Loucy (cell line): ENCODE measurements at regions not wholly inside any gene's neighbourhood (a gene's known extent, or its start where the extent isn't known, plus 50 kb on each side); places are given as distances from the start of the nearest gene placed in this dataset.

Experiments used
- H2AFZ ChIP-seq: fragments of 200-600 bp; sonication (generic); 2 replicates; pipeline ENCODE4 v1.6.0; 2016; ENCODE audit warnings: antibody characterized with exemption, mild to moderate bottlenecking, low read length, moderate library complexity
- H3F3A ChIP-seq: fragments of 200-600 bp; 2 replicates; pipeline ENCODE4 v1.6.0; 2016; ENCODE audit warnings: antibody characterized with exemption, low read depth, mild to moderate bottlenecking
- H3K27me3 ChIP-seq: fragments of 200-600 bp; sonication (generic); 2 replicates; pipeline ENCODE4 v1.6.1; 2014; ENCODE audit warnings: low read length, mild to moderate bottlenecking; ENCODE audit not compliant: insufficient read depth, poor library complexity, severe bottlenecking
- H3K36me3 ChIP-seq: fragments of 200-600 bp; sonication (generic); 2 replicates; pipeline ENCODE4 v1.6.1; 2016; ENCODE audit warnings: low read length; ENCODE audit not compliant: insufficient read depth
- H3K4me1 ChIP-seq: fragments of 200-600 bp; sonication (generic); 2 replicates; pipeline ENCODE4 v1.5.1; 2014; ENCODE audit warnings: low read length, mild to moderate bottlenecking; ENCODE audit not compliant: insufficient read depth, poor library complexity, severe bottlenecking
- H3K4me2 ChIP-seq: fragments of 200-600 bp; sonication (generic); 2 replicates; pipeline ENCODE4 v1.6.0; 2014; ENCODE audit warnings: antibody characterized with exemption, low read length, low read depth, mild to moderate bottlenecking; ENCODE audit not compliant: poor library complexity, severe bottlenecking
- H3K4me3 ChIP-seq: fragments of 200-600 bp; sonication (generic); 2 replicates; pipeline ENCODE4 v1.5.1; 2014; ENCODE audit warnings: low read length, mild to moderate bottlenecking, mixed read lengths; ENCODE audit not compliant: poor library complexity, severe bottlenecking
- H3K79me2 ChIP-seq: fragments of 200-600 bp; sonication (generic); 2 replicates; pipeline ENCODE4 v1.6.1; 2014; ENCODE audit warnings: low read length; ENCODE audit not compliant: insufficient read depth
- H3K9ac ChIP-seq: fragments of 200-600 bp; sonication (generic); 2 replicates; pipeline ENCODE4 v1.6.0; 2014; ENCODE audit warnings: mild to moderate bottlenecking, low read depth, low read length, moderate library complexity; ENCODE audit not compliant: poor library complexity, severe bottlenecking
- H3K9me2 ChIP-seq: fragments of 200-600 bp; sonication (generic); replicated peaks from 2 replicates; pipeline ENCODE4 v1.6.1; 2016; ENCODE audit warnings: low read depth, low read length, mixed read lengths
- H3K9me3 ChIP-seq: fragments of 200-600 bp; sonication (generic); 2 replicates; pipeline ENCODE4 v1.6.1; 2014; ENCODE audit warnings: mild to moderate bottlenecking, antibody characterized with exemption, low read length, low read depth; ENCODE audit not compliant: insufficient read depth
- H4K20me1 ChIP-seq: fragments of 200-600 bp; sonication (generic); 2 replicates; pipeline ENCODE4 v1.6.0; 2014; ENCODE audit warnings: antibody characterized with exemption, low read length, mild to moderate bottlenecking; ENCODE audit not compliant: insufficient read depth, poor library complexity, severe bottlenecking
- CTCF ChIP-seq: fragments of 200-600 bp; sonication (generic); conservative IDR thresholded peaks from 2 replicates; pipeline ENCODE4 v1.5.1; 2014; ENCODE audit warnings: mild to moderate bottlenecking, antibody characterized with exemption, low read length
- EZH2phosphoT487 ChIP-seq: fragments of 200-600 bp; IDR thresholded peaks from 2 replicates; pipeline ENCODE4 v1.6.1; 2018; ENCODE audit warnings: antibody characterized with exemption, mild to moderate bottlenecking, moderate library complexity, borderline replicate concordance

GRCh38 chr6:140401761-140402160, 1027.3 kb upstream of the CITED2 start:
- H3K27me3 ChIP-seq: no peaks in the 10 kb centered on the region
- no peaks in the 10 kb centered on the region for H3K4me1 ChIP-seq
- no peak overlapping the region for H3K9ac ChIP-seq
- no peaks in the 10 kb centered on the region for H3F3A ChIP-seq
- no peaks in the 10 kb centered on the region for H4K20me1 ChIP-seq
- no peaks in the 10 kb centered on the region for H3K79me2 ChIP-seq
- H3K36me3 ChIP-seq: no peaks in the 10 kb centered on the region
- no peak overlapping the region for H3K4me2 ChIP-seq
- no peaks in the 10 kb centered on the region for H3K9me2 ChIP-seq
- TF ChIP-seq EZH2phosphoT487: no peak
- no peak for TF ChIP-seq CTCF
- no peaks in the 10 kb centered on the region for H3K9me3 ChIP-seq
- no peak overlapping the region for H2AFZ ChIP-seq
- no peak overlapping the region for H3K4me3 ChIP-seq

- Histone ChIP-seq H3K4me3 (no peak overlapping the region), H3K9me2 (no peaks in the 10 kb centered on the region), H3K4me1 (no peaks in the 10 kb centered on the region), H3K4me2 (no peak overlapping the region), H3K36me3 (no peaks in the 10 kb centered on the region), H3K79me2 (no peaks in the 10 kb centered on the region), H4K20me1 (no peaks in the 10 kb centered on the region), H3K9me3 (no peaks in the 10 kb centered on the region), H2AFZ (no peak overlapping the region), H3K9ac (no peak overlapping the region), H3F3A (no peaks in the 10 kb centered on the region), H3K27me3 (no peaks in the 10 kb centered on the region)
- TF ChIP-seq CTCF: no peak
- TF ChIP-seq EZH2phosphoT487: no peak
Measured at GRCh38 chr6:140398076-140398475, 1023.6 kb upstream of the CITED2 start.

GRCh38 chr6:140397106-140397505, 1022.7 kb upstream of the CITED2 start:
- TF ChIP-seq CTCF (no peak), EZH2phosphoT487 (no peak)
- Histone ChIP-seq H3K4me1 (no peaks in the 10 kb centered on the region), H3K9me2 (no peaks in the 10 kb centered on the region), H3K79me2 (no peaks in the 10 kb centered on the region), H2AFZ (no peak overlapping the region), H3K4me3 (no peak overlapping the region), H3F3A (no peaks in the 10 kb centered on the region), H3K9ac (no peak overlapping the region), H3K9me3 (no peaks in the 10 kb centered on the region), H3K36me3 (no peaks in the 10 kb centered on the region), H3K4me2 (no peak overlapping the region), H4K20me1 (no peaks in the 10 kb centered on the region), H3K27me3 (no peaks in the 10 kb centered on the region)
